CD4-positive, alpha-beta T cell treated with Interleukin-15 for 1 hour (primary cell): ENCODE measurements at regions not wholly inside any gene's neighbourhood (a gene's known extent, or its start where the extent isn't known, plus 50 kb on each side); places are given as distances from the start of the nearest gene placed in this dataset.
"Not testable (repeated sequence)": the region's sequence is repeated elsewhere in the genome, so short reads cannot be mapped to it uniquely, and the experiment has no call there.

Experiments
- DNase-seq: peaks from one replicate; pipeline ENCODE4 v3.0.0-alpha.2; 2020

- no peak for DNase-seq
These were observed 338.4 kb upstream of the FRG2C start for GRCh38 chr3:75325716-75326115.

GRCh38 chr3:75327453-75327852, 336.7 kb upstream of the FRG2C start:
- no peak for DNase-seq

- DNase-seq: no peak
These were observed 334.5 kb upstream of the FRG2C start for GRCh38 chr3:75329476-75330097.

GRCh38 chr3:75330446-75330845, 333.7 kb upstream of the FRG2C start:
- DNase-seq: not testable (repeated sequence)

- not testable (repeated sequence) for DNase-seq
These were observed 332.0 kb upstream of the FRG2C start for GRCh38 chr3:75332090-75332489.

- DNase-seq: no peak
These were observed 331.3 kb upstream of the FRG2C start for GRCh38 chr3:75332794-75333193.

- no peak for DNase-seq
These were observed 329.8 kb upstream of the FRG2C start for GRCh38 chr3:75334299-75334698.

- no peak for DNase-seq
These were observed 326.8 kb upstream of the FRG2C start for GRCh38 chr3:75337226-75337900.

GRCh38 chr3:75338342-75338741, 325.8 kb upstream of the FRG2C start:
- DNase-seq: no peak

- DNase-seq: no peak
These were observed 322.6 kb upstream of the FRG2C start for GRCh38 chr3:75341324-75342067.

GRCh38 chr3:75342425-75342824, 321.7 kb upstream of the FRG2C start:
- DNase-seq: peak; percentile 35

- not testable (repeated sequence) for DNase-seq
These were observed 313.6 kb upstream of the FRG2C start for GRCh38 chr3:75350536-75350935.

- not testable (repeated sequence) for DNase-seq
These were observed 301.9 kb upstream of the FRG2C start for GRCh38 chr3:75362086-75362784.

- not testable (repeated sequence) for DNase-seq
These were observed 291.2 kb upstream of the FRG2C start for GRCh38 chr3:75372964-75373363.

GRCh38 chr3:75379840-75380239, 284.3 kb upstream of the FRG2C start:
- DNase-seq: not testable (repeated sequence)

- DNase-seq: no peak
These were observed 283.8 kb upstream of the FRG2C start for GRCh38 chr3:75380276-75380771.

GRCh38 chr3:75384016-75384415, 280.1 kb upstream of the FRG2C start:
- not testable (repeated sequence) for DNase-seq

- DNase-seq: not testable (repeated sequence)
These were observed 275.5 kb upstream of the FRG2C start for GRCh38 chr3:75388486-75389124.

GRCh38 chr3:75393288-75393694, 270.8 kb upstream of the FRG2C start:
- DNase-seq: not testable (repeated sequence)

- DNase-seq: not testable (repeated sequence)
These were observed 270.0 kb upstream of the FRG2C start for GRCh38 chr3:75394102-75394501.

GRCh38 chr3:75394562-75395360, 269.4 kb upstream of the FRG2C start:
- DNase-seq: not testable (repeated sequence)
